Lower leg skin (tissue), 4 donors: ENCODE measurements at regions not wholly inside any gene's neighbourhood (a gene's known extent, or its start where the extent isn't known, plus 50 kb on each side); places are given as distances from the start of the nearest gene placed in this dataset.
"Not testable (repeated sequence)": the region's sequence is repeated elsewhere in the genome, so short reads cannot be mapped to it uniquely, and the experiment has no call there.

ENCODE experiments used
- DNase-seq, 2 donors: peaks; one replicate each; pipeline ENCODE4 v3.0.0-alpha.2; 2019; ENCODE audit warnings: low spot score in 2 of 2
- H3K4me3 ChIP-seq: fragments of 200-600 bp; sonication (generic); 2 replicates; pipeline ENCODE4 v1.5.1; 2017; ENCODE audit warnings: mild to moderate bottlenecking, low read depth; ENCODE audit not compliant: poor library complexity, severe bottlenecking
- POLR2A ChIP-seq, 2 donors: fragments of 450-650 bp; IDR thresholded peaks; one replicate each; pipeline ENCODE4 v1.6.1; 2016 to 2017; ENCODE audit warnings: antibody characterized with exemption in 2 of 2, mild to moderate bottlenecking in 1 of 2, moderate library complexity in 1 of 2
- WGBS, 2 donors: methylation state at CpG; one replicate each; pipeline ENCODE4 v1.1.5; 2018; 5-methylcytosine and 5-hydroxymethylcytosine counted together
- intact Hi-C: fragments of 100-400 bp; cut with DNase I; formaldehyde crosslinking; loops from one replicate; pipeline ENCODE4 v1.15.0; 2023; ENCODE audit warnings: low total_unique reads
- TF ChIP-seq, protein P1 (sequence below), 3 donors: fragments of 450-650 bp; IDR thresholded peaks; one replicate each; pipeline ENCODE4 v1.5.1; 2016; ENCODE audit warnings: antibody characterized with exemption in 3 of 3, mild to moderate bottlenecking in 3 of 3, moderate library complexity in 2 of 3

DNA sequence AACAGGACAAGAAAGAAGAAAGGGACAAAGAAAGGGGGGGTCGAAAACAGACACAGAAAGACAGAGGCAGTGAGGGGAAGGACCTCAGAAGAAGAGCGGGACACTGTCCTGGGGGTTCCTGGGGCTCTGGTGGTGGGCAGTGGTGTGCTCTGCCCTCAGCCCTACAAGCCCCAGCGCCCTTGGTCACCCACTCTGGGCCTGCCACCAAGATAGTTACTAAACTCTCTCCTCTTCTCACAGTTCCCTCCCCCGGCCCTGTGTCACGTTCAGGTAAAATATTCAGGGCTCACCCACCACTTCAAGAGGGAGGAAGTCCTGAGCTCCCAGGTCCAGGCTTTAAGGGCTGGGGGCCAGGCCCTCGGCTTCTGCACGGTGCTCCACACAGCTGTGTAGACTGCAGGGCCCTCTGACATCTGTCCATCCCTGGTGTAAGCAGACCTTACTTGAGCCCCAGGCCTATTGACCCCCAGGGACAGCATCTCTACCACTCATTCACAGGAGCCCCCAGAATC is 87.4 kb downstream of the MRPL14 start:
- H3K4me3 ChIP-seq, result no peak overlapping the region
- no peak for TF ChIP-seq POLR2A (IDR thresholded peaks at IDR 0.05)
- TF ChIP-seq, protein P1, sequence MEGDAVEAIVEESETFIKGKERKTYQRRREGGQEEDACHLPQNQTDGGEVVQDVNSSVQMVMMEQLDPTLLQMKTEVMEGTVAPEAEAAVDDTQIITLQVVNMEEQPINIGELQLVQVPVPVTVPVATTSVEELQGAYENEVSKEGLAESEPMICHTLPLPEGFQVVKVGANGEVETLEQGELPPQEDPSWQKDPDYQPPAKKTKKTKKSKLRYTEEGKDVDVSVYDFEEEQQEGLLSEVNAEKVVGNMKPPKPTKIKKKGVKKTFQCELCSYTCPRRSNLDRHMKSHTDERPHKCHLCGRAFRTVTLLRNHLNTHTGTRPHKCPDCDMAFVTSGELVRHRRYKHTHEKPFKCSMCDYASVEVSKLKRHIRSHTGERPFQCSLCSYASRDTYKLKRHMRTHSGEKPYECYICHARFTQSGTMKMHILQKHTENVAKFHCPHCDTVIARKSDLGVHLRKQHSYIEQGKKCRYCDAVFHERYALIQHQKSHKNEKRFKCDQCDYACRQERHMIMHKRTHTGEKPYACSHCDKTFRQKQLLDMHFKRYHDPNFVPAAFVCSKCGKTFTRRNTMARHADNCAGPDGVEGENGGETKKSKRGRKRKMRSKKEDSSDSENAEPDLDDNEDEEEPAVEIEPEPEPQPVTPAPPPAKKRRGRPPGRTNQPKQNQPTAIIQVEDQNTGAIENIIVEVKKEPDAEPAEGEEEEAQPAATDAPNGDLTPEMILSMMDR (IDR thresholded peaks at IDR 0.05), result no peak
- DNase-seq, result peak in 1 of 2 donors; percentile 53
- intact Hi-C loops, result no loop called here
- 87 to 91% methylated on average over 7 of the region's 7 CpGs for WGBS, 2 donors

DNA sequence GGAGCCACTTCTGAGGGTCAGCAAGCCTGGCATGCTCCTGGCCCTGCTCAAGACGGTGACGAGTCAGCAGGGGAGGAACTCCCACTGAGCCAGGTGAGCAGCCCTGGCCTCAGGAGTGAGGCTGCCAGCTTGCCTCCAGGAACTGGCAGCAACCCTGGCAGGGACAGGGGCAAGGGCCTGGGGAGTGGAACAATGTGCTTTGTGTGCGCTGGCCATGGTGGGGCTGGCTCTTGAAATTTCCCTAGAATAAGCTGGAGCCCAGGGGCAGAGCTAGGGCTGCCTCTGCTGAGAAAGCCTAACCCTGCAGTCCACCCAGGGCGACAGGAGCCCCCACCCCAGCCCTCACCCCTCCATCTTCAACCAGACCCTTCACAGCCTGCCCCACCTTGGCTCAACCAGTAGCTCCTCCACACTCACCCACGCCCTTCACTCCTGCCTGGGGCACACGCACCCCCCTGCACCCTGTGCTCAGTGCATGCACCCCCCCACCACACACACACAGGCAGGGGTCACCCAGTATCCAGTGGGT is 88.0 kb downstream of the MRPL14 start:
- intact Hi-C loops, result no loop called here
- peak in 1 of 2 donors; percentile 77 for DNase-seq
- no peak overlapping the region for H3K4me3 ChIP-seq
- WGBS, 2 donors, result 75 to 83% methylated on average over 6 of the region's 6 CpGs
- TF ChIP-seq, protein P1 (IDR thresholded peaks at IDR 0.05), result no peak
- TF ChIP-seq POLR2A (IDR thresholded peaks at IDR 0.05), result no peak

DNA sequence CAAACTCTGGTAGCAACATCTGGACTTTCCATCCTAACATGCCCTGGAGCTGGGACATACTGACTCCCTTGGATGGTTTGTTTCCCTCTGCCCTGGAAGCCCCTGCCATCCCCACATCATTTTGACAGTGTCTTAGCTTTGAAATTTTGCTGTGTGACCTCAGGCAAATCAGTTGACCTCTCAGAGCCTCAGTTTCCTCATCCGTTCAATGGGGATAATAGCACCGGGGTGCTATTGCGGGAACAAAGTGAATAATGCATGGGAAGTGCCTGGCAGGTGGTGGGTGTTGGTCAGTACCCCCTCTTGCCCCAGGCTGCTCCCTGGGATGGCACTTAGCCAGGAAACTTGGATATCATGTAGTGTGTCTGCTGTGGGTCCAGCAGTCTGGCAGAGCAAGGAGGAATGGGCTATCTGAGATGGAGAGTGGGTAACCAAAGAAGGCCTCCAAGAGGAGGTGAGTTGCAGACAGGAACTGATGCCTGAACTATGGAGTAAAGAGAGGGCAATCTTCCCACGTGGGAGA is 88.6 kb downstream of the MRPL14 start:
- DNase-seq, result peak in 1 of 2 donors; percentile 36
- intact Hi-C loops, result no loop called here
- WGBS, 2 donors, result 80 to 87% methylated on average over 4 of the region's 4 CpGs
- H3K4me3 ChIP-seq, result no peak overlapping the region
- TF ChIP-seq, protein P1 (IDR thresholded peaks at IDR 0.05), result no peak
- TF ChIP-seq POLR2A (IDR thresholded peaks at IDR 0.05), result no peak

DNA sequence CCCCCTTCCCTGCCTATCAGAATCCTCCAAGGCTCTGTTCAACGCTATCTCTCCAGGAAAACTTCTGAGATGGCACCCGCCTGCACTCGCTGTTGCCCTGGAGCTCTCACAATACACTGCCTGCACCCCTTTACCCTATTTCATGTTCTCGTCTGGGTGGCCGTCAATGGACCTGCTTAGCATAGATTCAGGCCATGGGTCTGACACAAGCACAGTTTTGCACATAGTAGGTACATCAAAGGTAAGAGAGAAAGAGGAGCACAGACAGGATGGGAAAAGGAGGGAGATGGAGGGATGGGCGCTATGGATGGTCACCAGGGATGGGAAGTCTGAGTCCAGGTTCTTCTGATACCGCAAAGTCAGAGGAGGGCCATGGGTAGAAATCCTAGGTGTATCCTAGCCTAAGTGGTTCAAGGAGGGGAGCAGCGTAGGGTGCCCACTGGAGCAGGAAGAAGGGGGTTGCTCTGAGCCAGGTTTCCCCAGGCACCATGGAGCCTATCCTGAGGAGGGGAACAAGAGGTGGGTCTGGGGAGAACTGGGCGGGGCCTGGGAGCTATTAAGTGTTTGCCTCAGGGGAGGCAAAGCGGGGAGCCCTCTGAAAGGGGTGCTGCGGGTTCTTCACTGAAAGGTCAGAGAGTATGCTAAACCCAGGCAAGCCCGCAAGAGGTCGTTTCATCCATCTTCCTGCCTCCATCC is 89.3 kb downstream of the MRPL14 start:
- TF ChIP-seq, protein P1 (IDR thresholded peaks at IDR 0.05), result no peak
- TF ChIP-seq POLR2A (IDR thresholded peaks at IDR 0.05), result no peak

DNA sequence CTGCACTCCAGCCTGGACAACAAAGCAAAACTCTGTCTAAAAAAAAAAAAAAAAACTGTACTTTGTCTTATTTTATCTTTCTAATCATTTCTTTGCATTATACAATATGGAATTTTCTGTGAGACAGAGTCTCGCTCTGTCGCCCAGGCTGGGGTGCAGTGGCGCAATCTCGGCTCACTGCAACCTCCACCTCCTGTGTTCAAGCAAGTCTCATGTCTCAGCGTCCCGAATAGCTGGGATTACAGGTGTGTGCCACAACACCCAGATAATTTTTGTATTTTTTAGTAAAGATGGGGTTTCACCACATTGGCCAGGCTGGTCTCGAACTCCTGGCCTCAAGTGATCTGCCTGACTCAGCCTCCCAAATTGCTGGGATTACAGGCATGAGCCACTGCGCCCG is 90.0 kb downstream of the MRPL14 start:
- H3K4me3 ChIP-seq, intact Hi-C loops: not testable (repeated sequence)
- 94 to 95% methylated on average over 9 of the region's 9 CpGs for WGBS, 2 donors
- peak in 1 of 2 donors; percentile 28 for DNase-seq

More for the DNA sequence above, 89.3 kb downstream of the MRPL14 start:
- H3K4me3 ChIP-seq, result no peak overlapping the region
- WGBS, 2 donors, result 92 to 95% methylated on average over 13 of the region's 13 CpGs
- intact Hi-C loops, result no loop called here
- peak in 1 of 2 donors; percentile 65 for DNase-seq

DNA sequence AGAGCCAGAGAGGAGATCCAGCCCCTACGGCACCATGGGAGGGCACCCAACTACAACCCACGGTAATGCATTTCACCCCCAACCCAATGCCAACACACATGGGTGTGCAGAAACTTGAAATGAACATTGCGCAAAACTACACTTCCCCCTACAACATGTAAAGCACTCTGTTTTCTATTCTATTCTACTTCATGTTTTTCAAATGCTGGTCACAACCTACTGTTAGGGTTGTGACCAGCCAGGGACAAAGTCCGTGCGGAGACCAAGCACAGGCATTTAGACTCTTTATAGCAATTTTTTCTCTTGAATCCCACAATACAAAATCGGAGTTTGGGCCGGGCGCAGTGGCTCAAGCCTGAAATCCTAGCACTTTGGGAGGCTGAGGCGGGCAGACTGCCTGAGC is 90.6 kb downstream of the MRPL14 start:
- DNase-seq, result peak in 1 of 2 donors; percentile 58
- TF ChIP-seq POLR2A (IDR thresholded peaks at IDR 0.05), result no peak
- TF ChIP-seq, protein P1 (IDR thresholded peaks at IDR 0.05), result no peak
- intact Hi-C loops, result no loop called here
- no peak overlapping the region for H3K4me3 ChIP-seq
- 91 to 94% methylated on average over 9 of the region's 9 CpGs for WGBS, 2 donors
